SU-DHL-6 (cell line): ENCODE measurements at regions not wholly inside any gene's neighbourhood (a gene's known extent, or its start where the extent isn't known, plus 50 kb on each side); places are given as distances from the start of the nearest gene placed in this dataset.

ENCODE experiments used
- H2AFZ ChIP-seq: fragments of 200-600 bp; sonication (generic); 2 replicates; pipeline ENCODE4 v1.6.1; 2014; ENCODE audit warnings: low read depth, mild to moderate bottlenecking, moderate library complexity, mixed read lengths, antibody characterized with exemption, low read length; ENCODE audit not compliant: severe bottlenecking
- H3F3A ChIP-seq: fragments of 200-600 bp; shearing (Covaris generic); 2 replicates; pipeline ENCODE4 v1.6.0; 2016; ENCODE audit warnings: antibody characterized with exemption, mild to moderate bottlenecking; ENCODE audit not compliant: insufficient read depth
- H3K27ac ChIP-seq: fragments of 200-600 bp; sonication (generic); 2 replicates; pipeline ENCODE4 v1.5.1; 2016; ENCODE audit warnings: low read depth, mild to moderate bottlenecking, low read length, moderate library complexity, mixed read lengths
- H3K27me3 ChIP-seq: fragments of 200-600 bp; sonication (generic), shearing (Covaris generic); 2 replicates; pipeline ENCODE4 v1.6.0; 2014; ENCODE audit warnings: mild to moderate bottlenecking, low read length
- H3K36me3 ChIP-seq: fragments of 200-600 bp; sonication (generic); 2 replicates; pipeline ENCODE4 v1.6.1; 2014; ENCODE audit warnings: mild to moderate bottlenecking, low read length, mixed read lengths
- H3K4me2 ChIP-seq: fragments of 300-600, 200-600 bp; shearing (Covaris generic), sonication (generic); 2 replicates; pipeline ENCODE4 v1.6.0; 2014; ENCODE audit warnings: low read length, low read depth, mild to moderate bottlenecking; ENCODE audit not compliant: poor library complexity, severe bottlenecking
- H3K4me3 ChIP-seq: fragments of 200-600 bp; sonication (generic); 2 replicates; pipeline ENCODE4 v1.5.1; 2014; ENCODE audit warnings: antibody characterized with exemption, low read length, mild to moderate bottlenecking, mixed read lengths; ENCODE audit not compliant: insufficient read depth, poor library complexity, severe bottlenecking
- H3K79me2 ChIP-seq: fragments of 200-600 bp; sonication (generic); 2 replicates; pipeline ENCODE4 v1.6.1; 2014; ENCODE audit warnings: mild to moderate bottlenecking, low read length, moderate library complexity; ENCODE audit not compliant: insufficient read depth
- H3K9ac ChIP-seq: fragments of 200-600 bp; sonication (generic); 2 replicates; pipeline ENCODE4 v1.7.0; 2014; ENCODE audit warnings: mild to moderate bottlenecking, low read length
- H3K9me2 ChIP-seq: fragments of 200-600 bp; sonication (generic); replicated peaks from 2 replicates; pipeline ENCODE4 v1.6.1; 2014; ENCODE audit warnings: low read length; ENCODE audit not compliant: insufficient read depth
- H3K9me3 ChIP-seq: fragments of 200-600 bp; sonication (generic); 2 replicates; pipeline ENCODE4 v1.6.1; 2014; ENCODE audit warnings: low read length, mixed read lengths; ENCODE audit not compliant: insufficient read depth
- H4K20me1 ChIP-seq: fragments of 200-600 bp; sonication (generic); 2 replicates; pipeline ENCODE4 v1.6.1; 2014; ENCODE audit warnings: low read depth, mild to moderate bottlenecking, antibody characterized with exemption, low read length, moderate library complexity, mixed read lengths
- CTCF ChIP-seq: fragments of 200-600 bp; sonication (generic); IDR thresholded peaks from one replicate; pipeline ENCODE4 v1.5.1; 2017; ENCODE audit warnings: antibody characterized with exemption, mild to moderate bottlenecking, low read length, moderate library complexity; ENCODE audit not compliant: insufficient read depth, poor library complexity, severe bottlenecking
- EZH2phosphoT487 ChIP-seq: fragments of 200-600 bp; sonication (generic), shearing (Covaris generic); conservative IDR thresholded peaks from 2 replicates; pipeline ENCODE4 v1.6.1; 2018; ENCODE audit warnings: mild to moderate bottlenecking, antibody characterized with exemption, low read length, moderate library complexity, mixed read lengths

DNA sequence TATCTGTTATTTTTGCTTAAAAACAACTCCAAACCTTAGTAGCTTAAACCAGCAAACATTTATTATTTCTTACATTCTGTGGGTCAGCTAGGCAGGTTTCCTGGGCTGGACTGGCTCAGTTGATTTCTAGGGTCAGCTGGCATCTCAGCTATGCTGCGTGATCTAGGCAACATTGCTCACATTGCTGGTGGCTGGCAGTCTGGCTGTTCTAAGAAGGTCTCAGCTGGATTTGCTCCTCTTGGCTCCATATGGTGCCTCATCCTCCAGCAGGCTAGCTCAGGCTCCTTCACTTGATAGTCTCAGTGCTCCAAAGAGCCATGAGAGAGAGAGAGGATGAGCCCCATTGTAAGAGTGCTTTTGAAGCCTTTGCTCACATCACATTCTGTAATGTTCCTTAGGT lies 470.6 kb upstream of the CDH5 start:
- no peak overlapping the region for H2AFZ ChIP-seq
- no peak overlapping the region for H3K27ac ChIP-seq
- no peak overlapping the region for H3K4me3 ChIP-seq
- TF ChIP-seq CTCF (no peak), EZH2phosphoT487 (no peak)
- no peaks in the 10 kb centered on the region for H3K36me3 ChIP-seq
- H3K9me2 ChIP-seq: no peaks in the 10 kb centered on the region
- no peaks in the 10 kb centered on the region for H3K27me3 ChIP-seq
- no peaks in the 10 kb centered on the region for H3K9me3 ChIP-seq
- H3F3A ChIP-seq: no peaks in the 10 kb centered on the region
- no peak overlapping the region for H3K9ac ChIP-seq
- H4K20me1 ChIP-seq: no peaks in the 10 kb centered on the region
- no peak overlapping the region for H3K4me2 ChIP-seq
- H3K79me2 ChIP-seq: no peaks in the 10 kb centered on the region

- no peaks in the 10 kb centered on the region for H3K36me3 ChIP-seq
- no peaks in the 10 kb centered on the region for H3K9me3 ChIP-seq
- H3K4me3 ChIP-seq: no peak overlapping the region
- H3K79me2 ChIP-seq: no peaks in the 10 kb centered on the region
- H3K4me2 ChIP-seq: no peak overlapping the region
- no peak overlapping the region for H3K9ac ChIP-seq
- no peak overlapping the region for H2AFZ ChIP-seq
- no peaks in the 10 kb centered on the region for H3F3A ChIP-seq
- no peak overlapping the region for H3K27ac ChIP-seq
- TF ChIP-seq CTCF: no peak
- TF ChIP-seq EZH2phosphoT487: no peak
- no peaks in the 10 kb centered on the region for H3K9me2 ChIP-seq
- H4K20me1 ChIP-seq: no peaks in the 10 kb centered on the region
- H3K27me3 ChIP-seq: no peaks in the 10 kb centered on the region
Measured at GRCh38 chr16:65895486-65895885, 471.0 kb upstream of the CDH5 start.

DNA sequence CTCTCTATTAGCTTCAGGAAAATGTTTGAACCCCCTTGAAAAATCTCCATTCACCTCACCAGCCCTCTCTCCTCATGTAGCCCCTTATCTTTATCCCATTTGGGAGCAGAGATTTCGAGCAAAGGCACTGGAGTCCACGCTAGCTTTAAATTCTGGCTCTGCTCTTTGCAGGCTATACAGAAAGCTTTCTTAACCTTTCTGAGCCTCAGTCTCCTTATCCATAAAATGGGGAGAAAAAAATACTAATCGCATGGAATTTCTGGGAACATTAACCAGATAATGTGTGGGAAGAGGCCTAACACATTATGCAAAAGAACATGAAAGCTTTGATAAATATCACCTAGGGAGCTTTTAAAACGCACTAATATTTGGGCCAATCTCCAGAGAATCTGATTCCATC lies 476.3 kb upstream of the CDH5 start:
- no peak overlapping the region for H3K4me3 ChIP-seq
- H4K20me1 ChIP-seq: no peaks in the 10 kb centered on the region
- H3K9me2 ChIP-seq: no peaks in the 10 kb centered on the region
- no peaks in the 10 kb centered on the region for H3F3A ChIP-seq
- no peaks in the 10 kb centered on the region for H3K36me3 ChIP-seq
- no peaks in the 10 kb centered on the region for H3K9me3 ChIP-seq
- H2AFZ ChIP-seq: no peak overlapping the region
- no peak overlapping the region for H3K4me2 ChIP-seq
- no peaks in the 10 kb centered on the region for H3K79me2 ChIP-seq
- no peaks in the 10 kb centered on the region for H3K27me3 ChIP-seq
- no peak overlapping the region for H3K27ac ChIP-seq
- H3K9ac ChIP-seq: no peak overlapping the region
- TF ChIP-seq CTCF (no peak), EZH2phosphoT487 (no peak)

- Histone ChIP-seq H3K9me2 (no peaks in the 10 kb centered on the region), H3K9me3 (no peaks in the 10 kb centered on the region), H3K27ac (no peak overlapping the region), H3K79me2 (no peaks in the 10 kb centered on the region), H3F3A (no peaks in the 10 kb centered on the region), H3K4me2 (no peak overlapping the region), H3K27me3 (no peaks in the 10 kb centered on the region), H2AFZ (no peak overlapping the region), H3K4me3 (no peak overlapping the region), H3K9ac (no peak overlapping the region), H3K36me3 (no peaks in the 10 kb centered on the region), H4K20me1 (no peaks in the 10 kb centered on the region)
- TF ChIP-seq CTCF: no peak
- no peak for TF ChIP-seq EZH2phosphoT487
Measured at GRCh38 chr16:65889533-65889966, 476.9 kb upstream of the CDH5 start.
